Mesendoderm (in vitro differentiated cells): ENCODE measurements at regions not wholly inside any gene's neighbourhood (a gene's known extent, or its start where the extent isn't known, plus 50 kb on each side); places are given as distances from the start of the nearest gene placed in this dataset.
"Not testable (repeated sequence)": the region's sequence is repeated elsewhere in the genome, so short reads cannot be mapped to it uniquely, and the experiment has no call there.

Experiments
- DNase-seq: peaks from one replicate; pipeline ENCODE4 v3.0.0; 2013
- H2AK5ac ChIP-seq: 2 replicates; pipeline ENCODE4 v1.6.1; 2013; ENCODE audit warnings: low read length, inconsistent platforms
- H2BK120ac ChIP-seq: 2 replicates; pipeline ENCODE4 v1.6.1; 2013; ENCODE audit warnings: low read depth, mild to moderate bottlenecking, low read length, moderate library complexity, mixed read lengths
- H2BK15ac ChIP-seq: replicated peaks from 2 replicates; pipeline ENCODE4 v1.6.1; 2013; ENCODE audit warnings: low read depth, mild to moderate bottlenecking, moderate library complexity
- H2BK5ac ChIP-seq: 2 replicates; pipeline ENCODE4 v1.6.1; 2013; ENCODE audit warnings: low read length, inconsistent platforms
- H3K18ac ChIP-seq: 2 replicates; pipeline ENCODE4 v1.6.1; 2013; ENCODE audit warnings: mild to moderate bottlenecking, low read length, mixed read lengths
- H3K23ac ChIP-seq: one replicate; pipeline ENCODE4 v1.6.1; 2013; ENCODE audit warnings: low read length
- H3K27ac ChIP-seq: 2 replicates; pipeline ENCODE4 v1.5.1; 2013; ENCODE audit warnings: low read depth, mild to moderate bottlenecking, inconsistent platforms, low read length, moderate library complexity
- H3K27me3 ChIP-seq: 2 replicates; pipeline ENCODE4 v1.6.1; 2013; ENCODE audit warnings: low read length, control low read depth, mild to moderate bottlenecking, inconsistent platforms; ENCODE audit not compliant: insufficient read depth, poor library complexity
- H3K36me3 ChIP-seq: 2 replicates; pipeline ENCODE4 v1.6.1; 2013; ENCODE audit warnings: low read length, inconsistent platforms; ENCODE audit not compliant: control insufficient read depth, insufficient read depth
- H3K4ac ChIP-seq: one replicate; pipeline ENCODE4 v1.6.1; 2013; ENCODE audit warnings: low read depth, mild to moderate bottlenecking, low read length, moderate library complexity
- H3K4me1 ChIP-seq: 2 replicates; pipeline ENCODE4 v1.6.1; 2013; ENCODE audit warnings: low read depth, low read length, inconsistent platforms; ENCODE audit not compliant: control insufficient read depth
- H3K4me2 ChIP-seq: 2 replicates; pipeline ENCODE4 v1.6.1; 2013; ENCODE audit warnings: low read length
- H3K4me3 ChIP-seq: 2 replicates; pipeline ENCODE4 v1.5.1; 2013; ENCODE audit warnings: mild to moderate bottlenecking, low read length
- H3K56ac ChIP-seq: one replicate; pipeline ENCODE4 v1.6.1; 2013; ENCODE audit warnings: low read length
- H3K79me1 ChIP-seq: 2 replicates; pipeline ENCODE4 v1.6.1; 2013; ENCODE audit warnings: low read length, inconsistent platforms
- H3K79me2 ChIP-seq: 2 replicates; pipeline ENCODE4 v1.6.1; 2013; ENCODE audit warnings: mild to moderate bottlenecking, low read length; ENCODE audit not compliant: control insufficient read depth, insufficient read depth
- H3K9ac ChIP-seq: 2 replicates; pipeline ENCODE4 v1.6.1; 2013; ENCODE audit warnings: low read length, inconsistent platforms
- H4K5ac ChIP-seq: one replicate; pipeline ENCODE4 v1.6.1; 2013; ENCODE audit warnings: low read length
- H4K8ac ChIP-seq: one replicate; pipeline ENCODE4 v1.6.1; 2013; ENCODE audit warnings: low read depth, mild to moderate bottlenecking, control low read depth, low read length, moderate library complexity
- WGBS: extraction: QIAGEN DNeasy Blood & Tissue Kit; methylation state at CpG from one replicate; pipeline ENCODE4 v1.1.7; 2013; ENCODE audit warnings: low lambda C conversion rate, missing lambda C conversion rate; ENCODE audit not compliant: insufficient coverage; ENCODE audit errors: extremely low coverage; 5-methylcytosine and 5-hydroxymethylcytosine counted together

- not testable (repeated sequence) for H3K4me2 ChIP-seq
Observed at GRCh38 chr21:22194986-22195385, 1196.8 kb downstream of the NCAM2 start.

DNA sequence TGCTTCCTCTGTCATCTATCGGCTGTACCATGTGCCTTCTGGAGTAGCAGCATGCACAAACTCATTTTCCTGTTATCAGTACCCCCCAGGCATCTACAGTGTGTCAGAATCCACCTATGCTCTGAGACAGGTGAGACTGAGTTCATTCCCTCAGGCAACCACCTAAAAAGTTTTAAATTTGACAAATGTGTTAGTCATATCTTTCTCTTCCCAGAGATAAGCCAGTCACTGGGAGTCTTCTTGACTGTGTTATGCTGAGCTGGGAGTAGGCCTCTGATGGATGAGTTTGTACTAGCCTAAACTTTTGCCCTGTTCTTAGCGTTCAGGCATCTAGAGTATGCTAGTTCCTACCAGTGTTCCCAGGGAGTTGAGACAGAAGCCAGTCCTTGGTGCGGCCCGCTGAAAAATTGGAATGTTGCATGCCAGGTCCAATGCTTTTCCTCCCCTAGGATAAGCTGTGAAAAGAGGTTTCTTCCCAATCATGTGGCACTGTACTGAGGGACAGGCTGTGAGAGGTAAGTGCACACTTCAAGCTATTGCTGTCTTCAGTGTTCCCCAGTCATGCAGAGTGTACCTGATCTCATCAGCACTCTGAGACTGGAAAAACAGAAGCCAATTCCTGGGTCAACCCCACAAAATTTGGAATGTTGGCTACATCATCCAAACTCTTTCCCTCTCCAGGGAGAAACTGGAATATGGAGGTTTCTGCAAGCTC, 1202.3 kb downstream of the NCAM2 start:
- WGBS: no CpG with 5 or more reads among the region's 4 CpGs
- Histone ChIP-seq H3K79me2 (no peaks in the 10 kb centered on the region), H3K4me3 (no peak overlapping the region), H2BK15ac (no peak overlapping the region), H2AK5ac (no peak overlapping the region), H2BK5ac (no peak overlapping the region), H3K23ac (no peak overlapping the region), H4K8ac (no peak overlapping the region), H3K79me1 (no peaks in the 10 kb centered on the region), H2BK120ac (no peak overlapping the region), H3K27ac (no peak overlapping the region), H3K36me3 (no peaks in the 10 kb centered on the region), H3K56ac (no peak overlapping the region), H3K4me1 (no peaks in the 10 kb centered on the region), H4K5ac (no peak overlapping the region), H3K4ac (no peak overlapping the region), H3K18ac (no peak overlapping the region), H3K27me3 (no peaks in the 10 kb centered on the region), H3K9ac (no peak overlapping the region), H3K4me2 (no peak overlapping the region)
- no peak for DNase-seq

More at GRCh38 chr21:22194986-22195385, 1196.8 kb downstream of the NCAM2 start:
- H4K8ac ChIP-seq, H3K18ac ChIP-seq, H2BK120ac ChIP-seq, H3K4ac ChIP-seq, H3K36me3 ChIP-seq, H3K27me3 ChIP-seq, DNase-seq, H3K79me1 ChIP-seq, H3K4me3 ChIP-seq, H3K56ac ChIP-seq, H3K79me2 ChIP-seq, H4K5ac ChIP-seq, H2BK15ac ChIP-seq, H3K9ac ChIP-seq, H2AK5ac ChIP-seq, H3K4me1 ChIP-seq, H3K23ac ChIP-seq, H2BK5ac ChIP-seq, H3K27ac ChIP-seq: not testable (repeated sequence)
- no CpG with 5 or more reads among the region's 6 CpGs for WGBS

GRCh38 chr21:22201126-22201525, 1202.9 kb downstream of the NCAM2 start:
- H3K56ac ChIP-seq: no peak overlapping the region
- no peaks in the 10 kb centered on the region for H3K27me3 ChIP-seq
- no peak for DNase-seq
- H4K5ac ChIP-seq: no peak overlapping the region
- no peak overlapping the region for H3K4me2 ChIP-seq
- H2BK15ac ChIP-seq: no peak overlapping the region
- H3K9ac ChIP-seq: no peak overlapping the region
- H3K4me3 ChIP-seq: no peak overlapping the region
- H2BK5ac ChIP-seq: no peak overlapping the region
- H3K23ac ChIP-seq: no peak overlapping the region
- no peaks in the 10 kb centered on the region for H3K79me1 ChIP-seq
- no peaks in the 10 kb centered on the region for H3K4me1 ChIP-seq
- H2AK5ac ChIP-seq: no peak overlapping the region
- H3K27ac ChIP-seq: no peak overlapping the region
- H3K4ac ChIP-seq: no peak overlapping the region
- no peaks in the 10 kb centered on the region for H3K79me2 ChIP-seq
- H3K18ac ChIP-seq: no peak overlapping the region
- WGBS: no CpG with 5 or more reads among the region's 4 CpGs
- H2BK120ac ChIP-seq: no peak overlapping the region
- no peak overlapping the region for H4K8ac ChIP-seq
- H3K36me3 ChIP-seq: no peaks in the 10 kb centered on the region

GRCh38 chr21:22201669-22202068, 1203.5 kb downstream of the NCAM2 start:
- Histone ChIP-seq H3K27ac (no peak overlapping the region), H3K23ac (no peak overlapping the region), H3K79me1 (no peaks in the 10 kb centered on the region), H4K5ac (no peak overlapping the region), H3K4me3 (no peak overlapping the region), H3K79me2 (no peaks in the 10 kb centered on the region), H2BK120ac (no peak overlapping the region), H3K4me1 (no peaks in the 10 kb centered on the region), H3K9ac (no peak overlapping the region), H3K27me3 (no peaks in the 10 kb centered on the region), H3K36me3 (no peaks in the 10 kb centered on the region), H3K4ac (no peak overlapping the region), H3K56ac (no peak overlapping the region), H2BK15ac (no peak overlapping the region), H2BK5ac (no peak overlapping the region), H3K4me2 (no peak overlapping the region), H3K18ac (no peak overlapping the region), H4K8ac (no peak overlapping the region), H2AK5ac (no peak overlapping the region)
- WGBS: no CpG with 5 or more reads among the region's 1 CpG
- no peak for DNase-seq

DNA sequence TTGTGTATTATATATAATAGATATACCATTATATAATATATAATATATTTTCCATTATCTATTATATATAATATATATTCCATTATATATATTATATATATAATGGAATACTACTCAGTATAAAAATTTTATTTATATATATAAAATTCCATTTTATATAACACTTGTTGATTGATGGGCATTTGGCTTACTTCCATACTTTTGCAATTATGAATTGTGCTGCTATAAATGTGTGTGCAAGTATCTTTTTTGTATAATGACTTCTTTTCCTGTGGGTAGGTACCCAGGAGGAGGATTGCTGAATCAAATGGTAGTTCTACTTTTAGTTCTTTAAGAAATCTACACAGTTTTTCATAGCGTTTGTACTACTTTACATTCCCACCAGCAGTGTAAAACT, 1211.1 kb downstream of the NCAM2 start:
- no peak overlapping the region for H2AK5ac ChIP-seq
- no peak overlapping the region for H2BK120ac ChIP-seq
- no peaks in the 10 kb centered on the region for H3K36me3 ChIP-seq
- H3K4ac ChIP-seq: no peak overlapping the region
- DNase-seq: no peak
- H3K27me3 ChIP-seq: no peaks in the 10 kb centered on the region
- H3K56ac ChIP-seq: no peak overlapping the region
- H2BK15ac ChIP-seq: no peak overlapping the region
- no peaks in the 10 kb centered on the region for H3K4me1 ChIP-seq
- no peaks in the 10 kb centered on the region for H3K79me2 ChIP-seq
- H3K23ac ChIP-seq: no peak overlapping the region
- no peak overlapping the region for H4K5ac ChIP-seq
- H3K4me3 ChIP-seq: no peak overlapping the region
- no peak overlapping the region for H2BK5ac ChIP-seq
- no peak overlapping the region for H3K27ac ChIP-seq
- H4K8ac ChIP-seq: no peak overlapping the region
- no peaks in the 10 kb centered on the region for H3K79me1 ChIP-seq
- H3K18ac ChIP-seq: no peak overlapping the region
- H3K9ac ChIP-seq: no peak overlapping the region
- no CpG with 5 or more reads among the region's 1 CpG for WGBS
- H3K4me2 ChIP-seq: no peak overlapping the region

- Histone ChIP-seq H3K23ac (no peak overlapping the region), H3K27me3 (no peaks in the 10 kb centered on the region), H3K4me1 (no peaks in the 10 kb centered on the region)
Observed at GRCh38 chr21:22211943-22212342, 1213.7 kb downstream of the NCAM2 start.

More at GRCh38 chr21:22211943-22212342, 1213.7 kb downstream of the NCAM2 start:
- Histone ChIP-seq H2BK15ac (no peak overlapping the region), H3K4me2 (no peak overlapping the region), H3K4me3 (no peak overlapping the region), H3K9ac (no peak overlapping the region), H2BK120ac (no peak overlapping the region), H3K18ac (no peak overlapping the region), H3K27ac (no peak overlapping the region), H3K56ac (no peak overlapping the region), H4K8ac (no peak overlapping the region), H4K5ac (no peak overlapping the region), H2BK5ac (no peak overlapping the region), H3K36me3 (no peaks in the 10 kb centered on the region), H3K79me2 (no peaks in the 10 kb centered on the region), H3K4ac (no peak overlapping the region), H2AK5ac (no peak overlapping the region), H3K79me1 (no peaks in the 10 kb centered on the region)
- WGBS: no CpG with 5 or more reads among the region's 2 CpGs
- DNase-seq: no peak
